ENCODE measurements at regions not wholly inside any gene's neighbourhood (a gene's known extent, or its start where the extent isn't known, plus 50 kb on each side); places are given as distances from the start of the nearest gene placed in this dataset.

DNA sequence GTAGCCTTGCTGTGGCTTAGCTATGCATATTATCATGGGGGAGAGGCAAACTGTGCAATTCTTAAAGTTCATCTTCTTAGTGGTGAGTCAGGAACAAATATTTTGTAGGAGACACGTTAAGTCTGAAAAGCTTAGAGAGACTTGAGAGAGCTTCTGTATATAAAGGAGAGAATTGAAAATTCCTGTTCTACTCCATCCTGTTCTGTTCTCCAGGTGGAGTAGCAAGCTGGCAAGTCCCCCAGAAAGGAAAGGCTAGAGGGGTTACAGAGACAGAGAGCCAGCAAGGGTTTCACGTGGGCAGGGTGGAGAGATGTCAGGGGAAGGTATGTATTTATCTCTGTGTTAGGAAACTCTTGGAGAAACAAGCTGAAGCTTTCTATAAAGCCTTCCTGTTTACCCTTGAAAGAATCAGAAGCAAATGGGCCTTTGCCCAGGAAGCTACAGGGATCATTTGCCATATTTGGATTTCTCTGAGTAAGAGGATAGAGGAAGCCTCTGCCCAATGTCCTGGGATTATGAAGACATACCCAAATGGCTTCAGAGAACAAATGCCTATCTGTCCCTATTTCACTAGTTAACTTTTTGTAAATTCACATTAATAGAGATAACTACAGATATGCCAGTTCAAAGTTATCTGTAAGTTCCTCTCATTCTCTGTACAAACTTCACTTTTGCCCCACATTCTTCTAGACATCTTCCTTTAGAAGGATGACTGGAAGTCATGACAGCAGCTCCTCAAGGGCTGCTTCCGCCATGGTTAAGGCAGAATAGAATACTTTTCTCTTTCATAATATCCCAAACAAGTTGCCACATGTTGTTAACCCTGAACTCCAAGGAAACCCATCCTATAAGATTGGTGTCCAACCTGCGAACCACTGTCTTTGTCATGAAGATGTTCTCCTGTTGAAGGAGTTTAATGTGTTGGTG, 126.7 kb upstream of the NEDD9 start (continued):
- TF ChIP-seq, protein P1, sequence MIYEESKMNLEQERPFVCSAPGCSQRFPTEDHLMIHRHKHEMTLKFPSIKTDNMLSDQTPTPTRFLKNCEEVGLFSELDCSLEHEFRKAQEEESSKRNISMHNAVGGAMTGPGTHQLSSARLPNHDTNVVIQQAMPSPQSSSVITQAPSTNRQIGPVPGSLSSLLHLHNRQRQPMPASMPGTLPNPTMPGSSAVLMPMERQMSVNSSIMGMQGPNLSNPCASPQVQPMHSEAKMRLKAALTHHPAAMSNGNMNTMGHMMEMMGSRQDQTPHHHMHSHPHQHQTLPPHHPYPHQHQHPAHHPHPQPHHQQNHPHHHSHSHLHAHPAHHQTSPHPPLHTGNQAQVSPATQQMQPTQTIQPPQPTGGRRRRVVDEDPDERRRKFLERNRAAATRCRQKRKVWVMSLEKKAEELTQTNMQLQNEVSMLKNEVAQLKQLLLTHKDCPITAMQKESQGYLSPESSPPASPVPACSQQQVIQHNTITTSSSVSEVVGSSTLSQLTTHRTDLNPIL (CRISPR knock-in tag; IDR thresholded peaks at IDR 0.05; ENCODE audit: low read depth) = no peak
- TF ChIP-seq ESRRG (CRISPR knock-in tag; IDR thresholded peaks at IDR 0.05) (no peak), GLIS3 (CRISPR knock-in tag; IDR thresholded peaks at IDR 0.05) (no peak)

DNA sequence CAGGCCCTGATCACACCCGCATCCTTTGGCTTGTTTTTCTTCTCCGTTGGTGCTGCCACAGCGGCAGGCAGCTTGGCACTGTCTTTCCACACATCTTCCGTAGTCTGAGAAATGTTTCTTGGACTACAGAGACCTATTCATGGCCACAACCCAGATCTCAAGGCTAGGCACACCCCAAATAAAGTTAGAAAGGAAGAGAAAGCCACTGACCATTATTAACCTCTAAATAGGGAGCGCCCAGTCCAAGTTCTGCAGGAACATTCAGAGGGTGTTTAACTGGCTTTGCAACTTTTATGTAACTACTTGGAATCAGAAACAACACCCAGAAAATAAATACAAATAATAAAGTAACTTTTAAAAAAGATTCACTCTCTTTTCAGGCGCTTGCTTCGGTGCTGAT, 124.8 kb upstream of the NEDD9 start:
- TF ChIP-seq CSDC2 (CRISPR knock-in tag; IDR thresholded peaks at IDR 0.05) (no peak), BACH2 (CRISPR knock-in tag; IDR thresholded peaks at IDR 0.05; ENCODE audit: borderline replicate concordance) (no peak), GLIS3 (CRISPR knock-in tag; IDR thresholded peaks at IDR 0.05) (no peak), ZNF8 (CRISPR knock-in tag; IDR thresholded peaks at IDR 0.05) (no peak), RARB (CRISPR knock-in tag; IDR thresholded peaks at IDR 0.05) (no peak), ZC3H10 (CRISPR knock-in tag; IDR thresholded peaks at IDR 0.05) (no peak), ZFP3 (CRISPR knock-in tag; IDR thresholded peaks at IDR 0.05) (no peak), ARNTL (CRISPR knock-in tag; IDR thresholded peaks at IDR 0.05; ENCODE audit: borderline replicate concordance, low read depth) (no peak), ZNF565 (CRISPR knock-in tag; conservative IDR thresholded peaks at IDR 0.05; ENCODE audit: low read depth) (no peak), ZFP30 (CRISPR knock-in tag; IDR thresholded peaks at IDR 0.05) (no peak), SNAI2 (CRISPR knock-in tag; IDR thresholded peaks at IDR 0.05) (no peak), ISL1 (CRISPR knock-in tag; IDR thresholded peaks at IDR 0.05) (no peak), OSR1 (CRISPR knock-in tag; IDR thresholded peaks at IDR 0.05) (no peak), ZNF70 (CRISPR knock-in tag; IDR thresholded peaks at IDR 0.05) (no peak), TOX (CRISPR knock-in tag; IDR thresholded peaks at IDR 0.05; ENCODE audit: borderline replicate concordance) (no peak)
- TF ChIP-seq, protein P2, sequence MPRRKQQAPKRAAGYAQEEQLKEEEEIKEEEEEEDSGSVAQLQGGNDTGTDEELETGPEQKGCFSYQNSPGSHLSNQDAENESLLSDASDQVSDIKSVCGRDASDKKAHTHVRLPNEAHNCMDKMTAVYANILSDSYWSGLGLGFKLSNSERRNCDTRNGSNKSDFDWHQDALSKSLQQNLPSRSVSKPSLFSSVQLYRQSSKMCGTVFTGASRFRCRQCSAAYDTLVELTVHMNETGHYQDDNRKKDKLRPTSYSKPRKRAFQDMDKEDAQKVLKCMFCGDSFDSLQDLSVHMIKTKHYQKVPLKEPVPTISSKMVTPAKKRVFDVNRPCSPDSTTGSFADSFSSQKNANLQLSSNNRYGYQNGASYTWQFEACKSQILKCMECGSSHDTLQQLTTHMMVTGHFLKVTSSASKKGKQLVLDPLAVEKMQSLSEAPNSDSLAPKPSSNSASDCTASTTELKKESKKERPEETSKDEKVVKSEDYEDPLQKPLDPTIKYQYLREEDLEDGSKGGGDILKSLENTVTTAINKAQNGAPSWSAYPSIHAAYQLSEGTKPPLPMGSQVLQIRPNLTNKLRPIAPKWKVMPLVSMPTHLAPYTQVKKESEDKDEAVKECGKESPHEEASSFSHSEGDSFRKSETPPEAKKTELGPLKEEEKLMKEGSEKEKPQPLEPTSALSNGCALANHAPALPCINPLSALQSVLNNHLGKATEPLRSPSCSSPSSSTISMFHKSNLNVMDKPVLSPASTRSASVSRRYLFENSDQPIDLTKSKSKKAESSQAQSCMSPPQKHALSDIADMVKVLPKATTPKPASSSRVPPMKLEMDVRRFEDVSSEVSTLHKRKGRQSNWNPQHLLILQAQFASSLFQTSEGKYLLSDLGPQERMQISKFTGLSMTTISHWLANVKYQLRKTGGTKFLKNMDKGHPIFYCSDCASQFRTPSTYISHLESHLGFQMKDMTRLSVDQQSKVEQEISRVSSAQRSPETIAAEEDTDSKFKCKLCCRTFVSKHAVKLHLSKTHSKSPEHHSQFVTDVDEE (CRISPR knock-in tag; IDR thresholded peaks at IDR 0.05) = no peak
- TF ChIP-seq, protein P3, sequence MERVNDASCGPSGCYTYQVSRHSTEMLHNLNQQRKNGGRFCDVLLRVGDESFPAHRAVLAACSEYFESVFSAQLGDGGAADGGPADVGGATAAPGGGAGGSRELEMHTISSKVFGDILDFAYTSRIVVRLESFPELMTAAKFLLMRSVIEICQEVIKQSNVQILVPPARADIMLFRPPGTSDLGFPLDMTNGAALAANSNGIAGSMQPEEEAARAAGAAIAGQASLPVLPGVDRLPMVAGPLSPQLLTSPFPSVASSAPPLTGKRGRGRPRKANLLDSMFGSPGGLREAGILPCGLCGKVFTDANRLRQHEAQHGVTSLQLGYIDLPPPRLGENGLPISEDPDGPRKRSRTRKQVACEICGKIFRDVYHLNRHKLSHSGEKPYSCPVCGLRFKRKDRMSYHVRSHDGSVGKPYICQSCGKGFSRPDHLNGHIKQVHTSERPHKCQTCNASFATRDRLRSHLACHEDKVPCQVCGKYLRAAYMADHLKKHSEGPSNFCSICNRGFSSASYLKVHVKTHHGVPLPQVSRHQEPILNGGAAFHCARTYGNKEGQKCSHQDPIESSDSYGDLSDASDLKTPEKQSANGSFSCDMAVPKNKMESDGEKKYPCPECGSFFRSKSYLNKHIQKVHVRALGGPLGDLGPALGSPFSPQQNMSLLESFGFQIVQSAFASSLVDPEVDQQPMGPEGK (CRISPR knock-in tag; IDR thresholded peaks at IDR 0.05; ENCODE audit: borderline replicate concordance) = no peak
- no peak for ATAC-seq

DNA sequence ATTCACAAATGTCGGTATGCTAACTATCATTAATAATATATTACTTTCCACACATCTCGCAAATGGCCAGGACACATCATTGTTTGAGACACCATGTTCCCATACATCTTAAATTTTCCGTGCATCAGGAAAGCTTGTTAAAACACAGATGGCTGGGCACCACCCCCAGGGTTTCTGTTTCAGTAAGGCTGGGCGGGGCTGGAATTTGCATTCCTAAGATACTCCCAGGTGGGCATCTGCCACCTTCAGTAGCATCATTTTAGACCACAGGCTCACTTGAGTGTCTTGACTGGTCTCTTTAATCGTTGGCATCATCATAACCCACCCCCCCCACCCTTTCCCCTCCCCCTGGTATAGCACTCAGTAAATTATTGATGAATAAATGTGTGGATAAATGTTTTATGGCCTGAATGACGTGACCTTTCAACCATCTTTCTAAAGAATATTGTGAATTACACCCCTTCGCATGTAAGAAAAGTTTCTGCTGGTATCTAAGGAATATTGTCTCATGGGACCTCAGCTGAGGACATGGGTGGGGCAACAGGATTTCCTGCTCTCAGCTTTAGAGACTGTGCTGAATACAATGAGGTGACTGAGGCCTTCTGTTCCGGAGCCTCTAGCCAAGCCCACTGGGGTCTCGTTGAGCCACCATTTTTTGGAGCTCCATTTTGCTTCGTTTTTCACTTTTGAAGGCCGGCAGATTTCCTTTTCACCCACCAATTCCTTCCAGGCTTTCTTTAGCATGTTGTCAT, 124.1 kb upstream of the NEDD9 start:
- no peak for ATAC-seq
- TF ChIP-seq, protein P4, sequence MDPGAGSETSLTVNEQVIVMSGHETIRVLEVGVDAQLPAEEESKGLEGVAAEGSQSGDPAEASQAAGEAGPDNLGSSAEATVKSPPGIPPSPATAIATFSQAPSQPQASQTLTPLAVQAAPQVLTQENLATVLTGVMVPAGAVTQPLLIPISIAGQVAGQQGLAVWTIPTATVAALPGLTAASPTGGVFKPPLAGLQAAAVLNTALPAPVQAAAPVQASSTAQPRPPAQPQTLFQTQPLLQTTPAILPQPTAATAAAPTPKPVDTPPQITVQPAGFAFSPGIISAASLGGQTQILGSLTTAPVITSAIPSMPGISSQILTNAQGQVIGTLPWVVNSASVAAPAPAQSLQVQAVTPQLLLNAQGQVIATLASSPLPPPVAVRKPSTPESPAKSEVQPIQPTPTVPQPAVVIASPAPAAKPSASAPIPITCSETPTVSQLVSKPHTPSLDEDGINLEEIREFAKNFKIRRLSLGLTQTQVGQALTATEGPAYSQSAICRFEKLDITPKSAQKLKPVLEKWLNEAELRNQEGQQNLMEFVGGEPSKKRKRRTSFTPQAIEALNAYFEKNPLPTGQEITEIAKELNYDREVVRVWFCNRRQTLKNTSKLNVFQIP (CRISPR knock-in tag; IDR thresholded peaks at IDR 0.05; ENCODE audit: borderline replicate concordance, low read depth) = no peak
- no peak for TF ChIP-seq ZC3H10 (CRISPR knock-in tag; IDR thresholded peaks at IDR 0.05)
- TF ChIP-seq, protein P3 (CRISPR knock-in tag; IDR thresholded peaks at IDR 0.05; ENCODE audit: borderline replicate concordance) = no peak
- no peak for TF ChIP-seq TCF4 (CRISPR knock-in tag; IDR thresholded peaks at IDR 0.05; ENCODE audit: borderline replicate concordance)
